B cell (primary cell): ENCODE measurements at regions not wholly inside any gene's neighbourhood (a gene's known extent, or its start where the extent isn't known, plus 50 kb on each side); places are given as distances from the start of the nearest gene placed in this dataset.

Experiments used
- EZH2 ChIP-seq: IDR thresholded peaks from 2 replicates; pipeline ENCODE4 v1.6.1; 2012; ENCODE audit warnings: borderline replicate concordance, low read depth, mild to moderate bottlenecking, moderate library complexity, low read length; ENCODE audit not compliant: insufficient read depth, poor library complexity, severe bottlenecking
- TF ChIP-seq, protein P1 (sequence below): fragments of 200-600 bp; IDR thresholded peaks from one replicate; pipeline ENCODE4 v1.8.0; 2022; ENCODE audit warnings: antibody characterized with exemption, mild to moderate bottlenecking

DNA sequence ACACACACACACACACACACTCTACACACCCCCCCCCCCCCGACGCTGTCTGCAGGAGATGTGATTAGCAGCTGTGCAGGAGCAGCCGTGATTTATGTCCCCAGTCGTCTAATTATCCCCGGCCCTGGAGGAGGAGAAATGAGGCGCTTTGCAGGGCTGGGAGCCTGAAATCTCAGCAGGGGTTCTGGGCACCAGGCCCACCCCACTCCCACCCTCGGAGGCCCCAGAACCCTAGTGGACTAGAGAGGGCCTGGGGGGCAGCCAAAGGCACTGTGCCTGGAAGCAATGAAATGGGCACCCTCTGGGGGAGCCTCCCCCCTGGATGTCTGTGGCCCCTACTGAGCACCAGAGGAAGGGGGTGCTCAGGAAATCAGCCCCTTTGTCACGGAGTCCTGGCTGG lies 134.2 kb upstream of the CIBAR2 start:
- TF ChIP-seq, protein P1, sequence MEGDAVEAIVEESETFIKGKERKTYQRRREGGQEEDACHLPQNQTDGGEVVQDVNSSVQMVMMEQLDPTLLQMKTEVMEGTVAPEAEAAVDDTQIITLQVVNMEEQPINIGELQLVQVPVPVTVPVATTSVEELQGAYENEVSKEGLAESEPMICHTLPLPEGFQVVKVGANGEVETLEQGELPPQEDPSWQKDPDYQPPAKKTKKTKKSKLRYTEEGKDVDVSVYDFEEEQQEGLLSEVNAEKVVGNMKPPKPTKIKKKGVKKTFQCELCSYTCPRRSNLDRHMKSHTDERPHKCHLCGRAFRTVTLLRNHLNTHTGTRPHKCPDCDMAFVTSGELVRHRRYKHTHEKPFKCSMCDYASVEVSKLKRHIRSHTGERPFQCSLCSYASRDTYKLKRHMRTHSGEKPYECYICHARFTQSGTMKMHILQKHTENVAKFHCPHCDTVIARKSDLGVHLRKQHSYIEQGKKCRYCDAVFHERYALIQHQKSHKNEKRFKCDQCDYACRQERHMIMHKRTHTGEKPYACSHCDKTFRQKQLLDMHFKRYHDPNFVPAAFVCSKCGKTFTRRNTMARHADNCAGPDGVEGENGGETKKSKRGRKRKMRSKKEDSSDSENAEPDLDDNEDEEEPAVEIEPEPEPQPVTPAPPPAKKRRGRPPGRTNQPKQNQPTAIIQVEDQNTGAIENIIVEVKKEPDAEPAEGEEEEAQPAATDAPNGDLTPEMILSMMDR, result no peak
- TF ChIP-seq EZH2, result no peak
